ENCODE measurements at regions not wholly inside any gene's neighbourhood (a gene's known extent, or its start where the extent isn't known, plus 50 kb on each side); places are given as distances from the start of the nearest gene placed in this dataset.

DNA sequence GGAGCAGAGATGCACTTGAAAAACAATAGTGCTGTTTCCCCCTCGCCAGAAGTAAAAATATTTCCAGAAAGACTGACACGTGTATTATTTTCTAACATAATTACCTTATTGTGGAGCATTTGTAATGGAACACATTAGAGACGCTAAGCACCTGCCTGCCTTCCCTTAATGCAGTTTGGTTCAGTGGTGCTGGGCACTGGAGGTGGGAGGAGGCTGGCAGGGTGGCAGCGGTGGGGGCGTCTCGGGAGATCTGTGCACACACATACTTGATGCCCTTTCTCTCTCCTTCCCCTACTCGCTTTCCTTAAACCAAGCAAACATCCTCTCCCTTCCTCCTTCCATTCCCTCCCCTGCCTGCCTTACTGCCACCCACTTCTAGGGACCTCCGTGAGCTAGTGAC lies 156.6 kb upstream of the SDK2 start:
- no peak overlapping the region for H3K27ac Mint-ChIP-seq (ENCODE audit: unreplicated experiment)
- H3K4me1 Mint-ChIP-seq (ENCODE audit: unreplicated experiment), result peaks cover 12% of the 10 kb centered on the region
- TF ChIP-seq, protein P1, sequence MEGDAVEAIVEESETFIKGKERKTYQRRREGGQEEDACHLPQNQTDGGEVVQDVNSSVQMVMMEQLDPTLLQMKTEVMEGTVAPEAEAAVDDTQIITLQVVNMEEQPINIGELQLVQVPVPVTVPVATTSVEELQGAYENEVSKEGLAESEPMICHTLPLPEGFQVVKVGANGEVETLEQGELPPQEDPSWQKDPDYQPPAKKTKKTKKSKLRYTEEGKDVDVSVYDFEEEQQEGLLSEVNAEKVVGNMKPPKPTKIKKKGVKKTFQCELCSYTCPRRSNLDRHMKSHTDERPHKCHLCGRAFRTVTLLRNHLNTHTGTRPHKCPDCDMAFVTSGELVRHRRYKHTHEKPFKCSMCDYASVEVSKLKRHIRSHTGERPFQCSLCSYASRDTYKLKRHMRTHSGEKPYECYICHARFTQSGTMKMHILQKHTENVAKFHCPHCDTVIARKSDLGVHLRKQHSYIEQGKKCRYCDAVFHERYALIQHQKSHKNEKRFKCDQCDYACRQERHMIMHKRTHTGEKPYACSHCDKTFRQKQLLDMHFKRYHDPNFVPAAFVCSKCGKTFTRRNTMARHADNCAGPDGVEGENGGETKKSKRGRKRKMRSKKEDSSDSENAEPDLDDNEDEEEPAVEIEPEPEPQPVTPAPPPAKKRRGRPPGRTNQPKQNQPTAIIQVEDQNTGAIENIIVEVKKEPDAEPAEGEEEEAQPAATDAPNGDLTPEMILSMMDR (IDR thresholded peaks at IDR 0.05; ENCODE audit: unreplicated experiment), result no peak
- H3K9me3 Mint-ChIP-seq (ENCODE audit: unreplicated experiment), result no peaks in the 10 kb centered on the region
- DNase-seq (ENCODE audit: low spot score), result no peak
- H3K4me3 Mint-ChIP-seq (ENCODE audit: unreplicated experiment), result no peak overlapping the region
- peaks cover 5% of the 10 kb centered on the region for H3K36me3 Mint-ChIP-seq (ENCODE audit: low read depth, unreplicated experiment)
- H3K27me3 Mint-ChIP-seq (ENCODE audit: unreplicated experiment), result peaks cover 2% of the 10 kb centered on the region

DNA sequence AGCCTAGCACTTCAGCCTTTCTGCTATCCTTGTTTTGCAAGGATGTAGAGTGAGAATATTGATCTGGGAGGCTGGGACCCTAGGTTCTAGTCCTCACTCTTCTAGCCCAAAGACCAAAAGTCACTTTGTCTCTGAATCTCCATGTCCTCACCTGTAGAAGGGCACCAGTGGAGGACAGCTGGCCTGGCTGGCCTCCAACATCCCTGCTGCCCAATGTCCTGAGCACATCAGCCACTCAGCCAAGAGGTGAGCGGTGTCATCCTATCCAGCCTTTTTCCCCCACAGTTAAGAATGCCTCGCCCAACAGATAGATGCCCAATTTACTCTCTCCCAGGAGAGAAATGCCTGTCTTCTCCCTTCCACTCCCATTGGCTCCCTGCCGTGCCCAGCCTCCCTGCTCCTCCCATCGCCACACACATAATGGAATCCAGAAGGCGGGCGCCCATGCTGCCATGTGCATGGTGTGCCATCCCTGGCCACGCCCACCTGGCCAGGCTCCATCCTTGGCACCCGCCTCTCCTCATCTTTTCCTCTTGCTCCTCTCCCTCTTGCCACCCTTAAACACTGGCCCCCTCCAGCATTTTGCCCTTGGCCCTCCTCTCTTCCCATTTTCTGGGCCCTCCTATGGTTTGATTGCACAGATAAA lies 157.3 kb upstream of the SDK2 start:
- no peak overlapping the region for H3K27ac Mint-ChIP-seq (ENCODE audit: unreplicated experiment)
- peaks cover 10% of the 10 kb centered on the region for H3K4me1 Mint-ChIP-seq (ENCODE audit: unreplicated experiment)
- TF ChIP-seq, protein P1 (IDR thresholded peaks at IDR 0.05; ENCODE audit: unreplicated experiment), result no peak
- H3K27me3 Mint-ChIP-seq (ENCODE audit: unreplicated experiment), result peaks cover 2% of the 10 kb centered on the region
- no peak for DNase-seq (ENCODE audit: low spot score)
- no peak overlapping the region for H3K4me3 Mint-ChIP-seq (ENCODE audit: unreplicated experiment)
- peaks cover 5% of the 10 kb centered on the region for H3K36me3 Mint-ChIP-seq (ENCODE audit: low read depth, unreplicated experiment)
- H3K9me3 Mint-ChIP-seq (ENCODE audit: unreplicated experiment), result no peaks in the 10 kb centered on the region

DNA sequence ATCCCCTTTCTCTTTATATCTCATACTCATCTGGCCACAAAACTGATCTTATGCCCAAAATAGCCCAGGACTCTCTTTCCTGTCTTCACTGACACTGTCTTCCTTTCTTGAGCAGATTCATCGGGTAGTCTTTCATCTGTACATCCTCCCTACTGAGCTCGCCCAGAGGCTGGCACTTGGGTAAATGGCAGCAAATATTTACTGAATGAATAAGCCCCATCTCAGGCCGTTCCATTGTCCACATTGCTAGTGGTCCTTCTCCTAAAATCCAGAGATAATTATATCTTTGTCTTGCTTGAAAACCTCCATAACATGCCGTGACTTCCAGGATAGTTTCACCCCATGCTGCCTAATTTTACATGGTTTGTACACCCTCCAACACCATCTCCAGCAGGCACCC lies 158.1 kb upstream of the SDK2 start:
- TF ChIP-seq, protein P1 (IDR thresholded peaks at IDR 0.05; ENCODE audit: unreplicated experiment), result no peak
- H3K4me1 Mint-ChIP-seq (ENCODE audit: unreplicated experiment), result peaks cover 10% of the 10 kb centered on the region
- no peak overlapping the region for H3K27ac Mint-ChIP-seq (ENCODE audit: unreplicated experiment)
- no peak for DNase-seq (ENCODE audit: low spot score)
- peaks cover 5% of the 10 kb centered on the region for H3K36me3 Mint-ChIP-seq (ENCODE audit: low read depth, unreplicated experiment)
- H3K4me3 Mint-ChIP-seq (ENCODE audit: unreplicated experiment), result no peak overlapping the region
- no peaks in the 10 kb centered on the region for H3K9me3 Mint-ChIP-seq (ENCODE audit: unreplicated experiment)
- peaks cover 2% of the 10 kb centered on the region for H3K27me3 Mint-ChIP-seq (ENCODE audit: unreplicated experiment)

DNA sequence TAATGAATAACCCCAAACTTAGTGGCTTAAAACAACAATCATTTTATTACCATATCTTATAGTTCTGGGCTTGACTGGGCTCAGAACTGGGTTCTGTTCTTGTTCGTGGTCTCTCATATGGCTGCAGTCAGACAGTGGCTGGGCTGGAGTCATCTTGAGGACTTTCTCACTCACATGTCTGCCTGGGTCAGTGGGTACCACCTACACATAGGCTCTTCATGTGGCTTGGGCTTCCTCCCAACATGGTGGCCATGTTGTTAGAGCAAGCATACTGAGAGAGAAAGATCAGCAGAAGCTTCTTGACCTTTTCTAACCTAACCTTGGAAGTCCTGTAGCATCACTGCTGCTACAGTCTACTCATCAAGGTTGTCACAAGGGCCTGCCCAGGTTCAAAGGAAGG lies 158.6 kb upstream of the SDK2 start:
- peaks cover 2% of the 10 kb centered on the region for H3K27me3 Mint-ChIP-seq (ENCODE audit: unreplicated experiment)
- TF ChIP-seq, protein P1 (IDR thresholded peaks at IDR 0.05; ENCODE audit: unreplicated experiment), result no peak
- no peak overlapping the region for H3K4me3 Mint-ChIP-seq (ENCODE audit: unreplicated experiment)
- no peak overlapping the region for H3K27ac Mint-ChIP-seq (ENCODE audit: unreplicated experiment)
- H3K4me1 Mint-ChIP-seq (ENCODE audit: unreplicated experiment), result peaks cover 10% of the 10 kb centered on the region
- H3K9me3 Mint-ChIP-seq (ENCODE audit: unreplicated experiment), result no peaks in the 10 kb centered on the region
- no peak for DNase-seq (ENCODE audit: low spot score)
- peaks cover 5% of the 10 kb centered on the region for H3K36me3 Mint-ChIP-seq (ENCODE audit: low read depth, unreplicated experiment)

DNA sequence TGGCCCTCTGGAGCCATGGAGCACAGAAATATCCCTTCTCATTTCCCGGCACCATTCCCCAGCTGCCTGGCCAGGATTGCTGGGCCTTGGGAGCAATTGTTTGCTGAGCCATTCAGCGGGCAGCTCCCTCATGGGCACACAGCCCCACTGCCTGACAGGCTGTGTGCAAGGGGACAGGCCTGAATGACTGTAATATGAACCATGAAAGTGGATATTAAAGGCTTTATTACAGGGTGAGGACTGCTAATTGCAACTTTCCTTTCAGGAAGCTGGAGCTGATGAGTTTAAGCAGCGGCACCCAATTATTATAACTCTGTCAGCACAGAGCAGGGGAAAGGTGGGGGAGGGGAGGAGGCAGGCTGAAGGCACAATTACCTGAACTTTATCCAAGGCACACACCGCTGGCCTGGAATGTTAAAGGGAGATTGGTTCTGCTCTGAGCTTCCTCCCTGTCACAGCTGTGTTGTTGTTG lies 159.8 kb upstream of the SDK2 start:
- H3K36me3 Mint-ChIP-seq (ENCODE audit: low read depth, unreplicated experiment), result peaks cover 5% of the 10 kb centered on the region
- no peak overlapping the region for H3K4me3 Mint-ChIP-seq (ENCODE audit: unreplicated experiment)
- TF ChIP-seq, protein P1 (IDR thresholded peaks at IDR 0.05; ENCODE audit: unreplicated experiment), result no peak
- no peak overlapping the region for H3K27ac Mint-ChIP-seq (ENCODE audit: unreplicated experiment)
- no peak for DNase-seq (ENCODE audit: low spot score)
- peaks cover 10% of the 10 kb centered on the region for H3K4me1 Mint-ChIP-seq (ENCODE audit: unreplicated experiment)
- H3K9me3 Mint-ChIP-seq (ENCODE audit: unreplicated experiment), result no peaks in the 10 kb centered on the region
- peaks cover 2% of the 10 kb centered on the region for H3K27me3 Mint-ChIP-seq (ENCODE audit: unreplicated experiment)

All from endothelial cell (in vitro differentiated cells).